Breast epithelium (tissue), 4 donors: ENCODE measurements at regions not wholly inside any gene's neighbourhood (a gene's known extent, or its start where the extent isn't known, plus 50 kb on each side); places are given as distances from the start of the nearest gene placed in this dataset.

Source experiments
- DNase-seq, 2 donors: peaks; one replicate each; pipeline ENCODE4 v3.0.0-alpha.2; 2019; ENCODE audit warnings: low spot score in 2 of 2
- H3K27ac ChIP-seq, 2 donors: fragments of 200-600 bp; sonication (generic) in 1 of 2; one replicate each; pipeline ENCODE4 v1.5.1; 2016 to 2019; ENCODE audit warnings: mild to moderate bottlenecking in 1 of 2
- H3K27me3 ChIP-seq, 2 donors: fragments of 200-600 bp; sonication (generic) in 1 of 2; one replicate each; pipeline versions ENCODE4 v1.5.1 to v1.6.0; 2017 to 2019; ENCODE audit warnings: control low read depth in 1 of 2, mild to moderate bottlenecking in 1 of 2
- H3K36me3 ChIP-seq: fragments of 200-600 bp; one replicate; pipeline ENCODE4 v1.5.1; 2019
- H3K4me1 ChIP-seq, 2 donors: fragments of 200-600 bp; sonication (generic); one replicate each; pipeline ENCODE4 v1.5.1; 2016 to 2019; ENCODE audit warnings: control low read depth in 1 of 2
- H3K4me3 ChIP-seq, 3 donors: fragments of 200-600 bp; sonication (generic); 1 replicate in 2 of 3; 2 replicates in 1 of 3; pipeline ENCODE4 v1.5.1; 2016 to 2019; ENCODE audit warnings: mild to moderate bottlenecking in 3 of 3, moderate library complexity in 2 of 3
- H3K9me3 ChIP-seq, 2 donors: fragments of 200-600 bp; sonication (generic) in 1 of 2; one replicate each; pipeline ENCODE4 v1.5.1; 2016 to 2019; ENCODE audit warnings: control low read depth in 1 of 2
- CTCF ChIP-seq, 3 donors: fragments of 450-650 bp; IDR thresholded peaks; one replicate each; pipeline ENCODE4 v1.5.1; 2016 to 2017; ENCODE audit warnings: antibody characterized with exemption in 3 of 3, mild to moderate bottlenecking in 3 of 3, moderate library complexity in 3 of 3
- POLR2A ChIP-seq: fragments of 450-650 bp; IDR thresholded peaks from one replicate; pipeline ENCODE4 v1.6.1; 2016; ENCODE audit warnings: antibody characterized with exemption, mild to moderate bottlenecking, moderate library complexity
- POLR2AphosphoS5 ChIP-seq, 3 donors: sonication (generic); formaldehyde crosslinking; IDR thresholded peaks; one replicate each; pipeline ENCODE4 v1.6.1; 2017; ENCODE audit warnings: antibody characterized with exemption in 3 of 3
- intact Hi-C: fragments of 100-400 bp; cut with DNase I; formaldehyde crosslinking; loops from one replicate; pipeline ENCODE4 v1.15.1; 2023; ENCODE audit warnings: low total_unique reads

- Histone ChIP-seq H3K36me3 (no peaks in the 10 kb centered on the region), H3K27me3 (no peaks in the 10 kb centered on the region), H3K9me3 (no peaks in the 10 kb centered on the region), H3K4me1 (no peaks in the 10 kb centered on the region), H3K4me3 (no peak overlapping the region), H3K27ac (no peak overlapping the region)
- intact Hi-C loops = no loop called here
- no peak for DNase-seq
- TF ChIP-seq CTCF (IDR thresholded peaks at IDR 0.05) (no peak), POLR2AphosphoS5 (IDR thresholded peaks at IDR 0.05) (no peak), POLR2A (no peak)
These were observed 1130.0 kb downstream of the STPG2 start for GRCh38 chr4:97013309-97013708.

- Histone ChIP-seq H3K9me3 (no peaks in the 10 kb centered on the region), H3K36me3 (no peaks in the 10 kb centered on the region), H3K27ac (no peak overlapping the region), H3K4me1 (no peaks in the 10 kb centered on the region), H3K4me3 (no peak overlapping the region), H3K27me3 (no peaks in the 10 kb centered on the region)
- TF ChIP-seq POLR2A = no peak
- no peak for TF ChIP-seq POLR2AphosphoS5 (IDR thresholded peaks at IDR 0.05)
- no peak for TF ChIP-seq CTCF (IDR thresholded peaks at IDR 0.05)
- intact Hi-C loops = no loop called here
- no peak for DNase-seq
These were observed 1129.6 kb downstream of the STPG2 start for GRCh38 chr4:97013711-97014110.

GRCh38 chr4:97015301-97015700, 1128.0 kb downstream of the STPG2 start:
- Histone ChIP-seq H3K27ac (no peak overlapping the region), H3K27me3 (no peaks in the 10 kb centered on the region), H3K4me3 (no peak overlapping the region), H3K4me1 (no peaks in the 10 kb centered on the region), H3K36me3 (no peaks in the 10 kb centered on the region), H3K9me3 (no peaks in the 10 kb centered on the region)
- intact Hi-C loops = no loop called here
- no peak for TF ChIP-seq CTCF (IDR thresholded peaks at IDR 0.05)
- TF ChIP-seq POLR2AphosphoS5 (IDR thresholded peaks at IDR 0.05) = no peak
- TF ChIP-seq POLR2A = no peak
- no peak for DNase-seq

- DNase-seq = no peak
- TF ChIP-seq POLR2AphosphoS5 (IDR thresholded peaks at IDR 0.05) = no peak
- no peak for TF ChIP-seq POLR2A
- TF ChIP-seq CTCF (IDR thresholded peaks at IDR 0.05) = no peak
- H3K4me3 ChIP-seq = no peak overlapping the region
- no peak overlapping the region for H3K27ac ChIP-seq
- H3K4me1 ChIP-seq = no peaks in the 10 kb centered on the region
- H3K27me3 ChIP-seq = no peaks in the 10 kb centered on the region
- intact Hi-C loops = no loop called here
- no peaks in the 10 kb centered on the region for H3K9me3 ChIP-seq
- no peaks in the 10 kb centered on the region for H3K36me3 ChIP-seq
These were observed 1126.9 kb downstream of the STPG2 start for GRCh38 chr4:97016186-97016907.

GRCh38 chr4:97027728-97028410, 1115.4 kb downstream of the STPG2 start:
- intact Hi-C loops = no loop called here
- TF ChIP-seq POLR2AphosphoS5 (IDR thresholded peaks at IDR 0.05) (no peak), POLR2A (no peak), CTCF (IDR thresholded peaks at IDR 0.05) (no peak)
- DNase-seq = no peak
- Histone ChIP-seq H3K36me3 (no peaks in the 10 kb centered on the region), H3K4me3 (no peak overlapping the region), H3K9me3 (no peaks in the 10 kb centered on the region), H3K27me3 (no peaks in the 10 kb centered on the region), H3K4me1 (no peaks in the 10 kb centered on the region), H3K27ac (no peak overlapping the region)
